GM19023 (cell line): ENCODE measurements at regions not wholly inside any gene's neighbourhood (a gene's known extent, or its start where the extent isn't known, plus 50 kb on each side); places are given as distances from the start of the nearest gene placed in this dataset.

Source experiments
- ATAC-seq: cut with Tn5 transposase; IDR thresholded peaks from one replicate; pipeline ENCODE4 v1.9.1; 2021; ENCODE audit warnings: mild to moderate bottlenecking, moderate library complexity; ENCODE audit not compliant: unreplicated experiment

DNA sequence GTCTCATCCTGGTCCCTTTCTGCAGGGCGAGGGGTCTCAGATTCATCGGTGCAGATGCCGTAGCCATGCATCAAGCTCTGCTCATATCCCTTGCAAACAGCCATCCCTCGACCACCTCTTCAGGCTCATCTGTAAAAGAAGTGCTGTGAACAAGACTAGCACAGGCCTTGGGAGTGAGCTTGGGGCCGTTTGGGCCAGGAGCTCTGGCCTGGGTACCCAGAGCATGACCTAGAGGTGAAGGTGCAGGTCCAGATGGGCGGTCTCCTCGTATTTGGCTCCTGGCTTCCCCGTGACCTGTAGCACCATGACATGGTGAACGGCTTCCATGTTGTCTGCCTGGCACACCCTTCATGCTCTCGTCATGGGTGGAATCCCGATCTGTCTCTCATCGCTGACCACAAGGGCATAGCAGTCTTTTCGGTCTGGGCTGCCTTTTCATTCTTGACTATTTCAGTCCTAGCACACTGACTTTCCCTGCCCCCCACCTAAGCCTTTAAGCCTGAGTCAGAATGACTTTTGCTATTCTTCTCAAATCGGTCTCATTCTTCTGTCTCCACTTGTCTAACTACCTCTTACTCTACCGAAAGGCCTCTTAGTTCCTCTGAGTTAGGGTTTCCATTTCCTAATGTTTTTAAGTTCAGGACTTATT, 216.0 kb downstream of the FOXL1 start:
- no peak for ATAC-seq

DNA sequence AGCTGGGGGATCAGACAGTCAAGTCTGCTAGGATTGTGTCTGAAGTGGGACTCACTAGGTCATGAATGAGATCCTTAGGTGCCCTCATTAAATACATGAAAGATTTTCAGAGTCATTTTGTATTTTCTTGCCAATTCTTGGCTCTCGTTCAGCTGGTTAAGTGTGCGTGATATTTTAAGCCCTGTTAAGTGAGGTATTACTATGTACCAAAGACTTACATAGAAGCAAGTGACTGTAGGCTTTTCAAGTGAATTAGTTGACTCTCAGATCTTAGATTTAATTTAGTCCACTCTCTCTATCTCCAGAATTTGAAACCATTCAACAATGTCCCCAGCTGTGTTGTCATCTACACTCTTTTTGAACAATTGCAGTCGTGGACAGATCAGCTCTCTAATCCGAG, 219.4 kb downstream of the FOXL1 start:
- no peak for ATAC-seq

DNA sequence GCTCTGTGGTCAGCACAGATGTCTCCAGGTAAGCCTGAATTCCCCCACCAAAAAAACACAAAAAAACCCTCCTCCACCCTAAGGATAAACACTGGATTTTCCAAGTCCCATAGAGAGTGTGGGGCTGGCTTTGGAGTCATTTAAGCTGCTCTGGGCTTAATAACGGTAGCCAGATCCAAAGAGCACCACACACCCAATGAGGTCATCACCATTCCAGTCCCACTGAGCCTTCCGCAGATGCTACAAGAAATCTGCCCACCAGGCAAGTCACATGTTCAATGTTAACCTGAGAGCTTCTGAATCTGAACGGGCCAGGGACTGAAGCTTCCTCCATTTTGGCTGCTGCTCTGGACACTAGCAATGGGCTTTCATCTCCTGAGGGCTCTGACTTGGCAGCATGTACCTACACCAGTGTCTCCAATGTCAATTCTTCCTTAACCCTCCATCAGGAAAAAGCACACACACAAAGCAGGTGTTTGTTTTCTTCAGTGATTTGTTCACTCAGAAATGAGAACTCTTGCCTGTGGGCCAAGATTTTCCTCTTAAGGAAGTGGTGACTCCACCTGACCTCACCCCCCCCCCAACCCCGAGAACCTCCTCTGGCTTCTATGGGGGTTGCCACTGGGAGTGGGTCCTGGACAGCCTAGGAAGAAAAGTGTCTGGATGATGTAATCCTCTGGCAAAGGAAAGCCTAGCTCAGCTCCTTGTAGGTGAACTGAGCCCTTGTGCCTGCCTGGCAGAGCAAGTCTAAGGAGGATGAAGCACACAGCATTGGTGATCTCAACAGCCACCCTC, 220.1 kb downstream of the FOXL1 start:
- no peak for ATAC-seq

DNA sequence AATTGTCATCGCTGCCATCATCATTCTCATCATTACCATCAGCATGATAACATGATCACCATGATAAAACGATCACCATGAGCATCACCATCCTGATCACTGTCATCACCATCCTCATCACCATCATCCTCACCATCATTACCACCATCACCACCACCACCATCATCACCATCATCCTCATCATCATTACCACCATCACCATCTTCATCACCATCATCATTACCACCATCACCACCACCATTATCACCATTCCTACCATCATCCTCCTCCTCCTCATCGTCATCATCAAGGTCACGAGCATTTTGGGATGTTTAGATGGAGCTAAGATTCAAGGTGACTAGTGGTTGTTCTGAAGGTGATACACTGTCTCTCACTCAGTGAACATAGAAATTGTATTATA, 221.0 kb downstream of the FOXL1 start:
- ATAC-seq = no peak

DNA sequence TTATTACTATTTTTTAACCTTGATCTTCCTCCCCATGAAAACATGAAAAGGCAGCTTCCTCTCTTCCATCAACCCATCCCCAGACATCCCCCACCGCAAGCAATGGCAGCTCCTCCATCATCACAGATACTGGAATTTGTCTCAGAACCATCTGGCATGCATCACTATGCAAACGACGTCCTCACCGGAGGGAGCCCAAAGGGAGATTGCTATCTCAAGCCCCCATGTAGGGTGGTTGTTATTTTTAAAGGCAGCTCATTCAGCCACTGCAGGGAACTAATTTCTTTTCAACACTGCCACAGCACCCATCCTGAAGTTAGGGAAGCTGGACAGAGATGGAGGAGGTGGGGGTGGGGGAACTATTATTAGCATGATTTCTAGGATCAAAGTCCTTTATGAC, 222.5 kb downstream of the FOXL1 start:
- no peak for ATAC-seq

DNA sequence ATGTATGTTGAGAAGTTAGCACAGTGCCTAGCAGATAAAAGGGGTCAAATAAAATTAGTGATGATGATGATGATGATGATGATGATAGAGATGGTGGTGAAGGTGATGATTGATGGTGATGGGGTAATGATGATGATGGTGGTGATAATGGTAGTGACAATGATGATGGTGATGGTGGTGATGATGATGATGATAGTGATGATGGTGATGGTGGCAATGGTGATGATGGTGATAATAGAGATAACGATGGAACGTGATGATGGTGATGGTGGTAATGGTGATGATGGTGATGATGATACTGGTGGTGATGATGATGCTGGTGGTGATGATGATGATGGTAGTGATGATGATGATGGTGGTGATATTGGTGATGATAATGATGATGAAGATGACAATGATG, 223.7 kb downstream of the FOXL1 start:
- no peak for ATAC-seq

DNA sequence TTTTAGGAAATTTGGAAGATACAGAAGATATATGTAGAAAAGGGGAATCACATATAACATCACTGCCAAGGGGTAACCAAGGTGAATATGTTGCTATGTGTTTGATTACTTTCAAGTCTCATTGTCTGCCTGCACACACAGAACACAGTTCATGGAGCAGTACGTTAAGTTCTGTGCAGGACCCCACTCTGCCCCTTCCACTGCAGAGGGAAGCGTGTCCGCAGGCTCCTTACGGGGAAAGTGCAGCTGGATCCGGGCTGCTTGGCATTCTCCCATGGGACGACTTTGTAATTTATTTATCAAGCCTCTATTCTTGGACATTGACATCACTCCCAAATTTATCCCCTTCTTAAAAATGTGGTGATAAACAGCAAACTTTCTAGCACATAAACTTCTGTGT, 226.8 kb downstream of the FOXL1 start:
- ATAC-seq = no peak

DNA sequence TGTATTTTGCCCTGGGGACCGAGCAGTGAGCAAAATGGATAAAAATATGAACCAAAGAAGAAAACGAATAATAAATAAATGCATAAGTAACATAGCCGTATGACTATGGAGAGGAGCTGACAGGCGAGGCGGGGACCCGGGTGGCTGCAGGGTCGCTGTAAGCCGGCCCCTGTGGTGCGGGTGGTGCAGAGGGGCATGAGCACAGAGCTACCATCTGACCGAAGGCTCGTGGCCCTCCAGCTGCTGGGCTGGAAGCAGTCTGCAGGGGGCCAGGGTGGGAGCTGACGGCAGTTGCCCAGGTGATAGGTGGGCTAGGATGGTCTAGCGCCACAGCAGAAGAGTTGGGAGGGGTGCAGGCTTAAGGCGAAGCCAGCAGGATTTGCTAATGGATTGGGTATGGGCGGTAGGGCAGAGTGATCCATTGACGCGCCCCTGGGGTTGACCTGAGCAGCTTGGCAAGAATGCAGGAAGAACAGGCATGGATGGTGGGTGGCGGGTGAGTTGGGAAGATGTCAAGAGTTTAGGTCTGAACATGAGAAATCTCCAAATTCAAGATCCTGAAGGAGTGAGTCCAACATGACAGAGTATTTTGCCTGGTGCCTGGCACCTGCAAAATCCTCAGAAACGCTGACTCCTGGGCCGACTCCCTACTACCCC, 228.0 kb downstream of the FOXL1 start:
- ATAC-seq = no peak

DNA sequence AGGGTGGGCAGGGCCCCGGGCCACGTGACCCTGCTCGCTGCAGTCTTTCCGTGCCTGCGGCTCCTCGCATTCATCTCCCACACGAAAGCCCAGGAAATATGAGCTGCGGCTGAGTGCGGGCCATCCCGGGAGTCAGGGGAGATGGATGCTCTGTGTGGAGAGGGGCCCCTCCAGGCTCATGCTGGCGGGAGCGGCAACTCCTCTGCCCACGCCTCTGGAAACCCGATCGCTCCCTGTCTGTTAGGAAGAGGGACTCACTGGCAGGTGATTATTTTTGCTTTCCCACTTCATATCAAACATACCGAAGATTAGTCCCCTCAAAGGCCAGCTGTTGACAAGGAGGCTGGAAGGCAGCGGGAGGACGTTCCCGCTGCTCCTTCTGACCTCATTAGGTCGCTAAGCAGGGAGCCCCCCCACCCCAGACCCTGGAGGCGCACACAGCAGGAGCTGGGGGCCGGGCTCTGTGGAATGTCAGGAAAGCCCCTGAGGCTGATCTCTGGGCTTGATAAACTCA, 228.5 kb downstream of the FOXL1 start:
- no peak for ATAC-seq

DNA sequence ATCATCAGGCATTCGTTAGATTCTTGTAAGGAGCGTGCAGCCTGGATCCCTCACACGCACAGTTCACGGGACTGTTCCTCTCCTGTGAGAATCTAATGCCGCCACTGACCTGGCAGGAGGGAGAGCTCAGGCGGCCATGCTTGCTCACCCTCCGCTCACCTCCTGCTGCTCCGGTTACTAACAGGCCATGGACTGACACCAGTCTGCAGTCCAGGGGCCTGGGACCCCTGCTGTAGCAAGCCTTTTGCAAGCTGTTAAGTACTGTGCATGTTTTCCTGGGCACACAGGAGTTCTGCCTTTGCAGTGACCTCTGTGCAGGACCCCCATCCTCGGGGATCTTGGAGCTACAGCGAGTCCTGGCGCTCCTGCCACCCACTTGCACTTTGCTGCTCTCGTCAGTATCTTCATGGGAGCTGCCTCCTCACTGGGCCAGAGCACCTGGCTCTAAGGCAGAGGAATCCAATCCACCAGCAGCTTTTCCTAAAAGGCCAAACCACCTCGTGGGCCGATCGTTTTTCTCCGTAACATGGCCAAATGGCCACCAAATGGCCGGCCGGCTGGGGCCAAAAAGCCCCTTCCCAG, 230.6 kb downstream of the FOXL1 start:
- ATAC-seq = no peak

DNA sequence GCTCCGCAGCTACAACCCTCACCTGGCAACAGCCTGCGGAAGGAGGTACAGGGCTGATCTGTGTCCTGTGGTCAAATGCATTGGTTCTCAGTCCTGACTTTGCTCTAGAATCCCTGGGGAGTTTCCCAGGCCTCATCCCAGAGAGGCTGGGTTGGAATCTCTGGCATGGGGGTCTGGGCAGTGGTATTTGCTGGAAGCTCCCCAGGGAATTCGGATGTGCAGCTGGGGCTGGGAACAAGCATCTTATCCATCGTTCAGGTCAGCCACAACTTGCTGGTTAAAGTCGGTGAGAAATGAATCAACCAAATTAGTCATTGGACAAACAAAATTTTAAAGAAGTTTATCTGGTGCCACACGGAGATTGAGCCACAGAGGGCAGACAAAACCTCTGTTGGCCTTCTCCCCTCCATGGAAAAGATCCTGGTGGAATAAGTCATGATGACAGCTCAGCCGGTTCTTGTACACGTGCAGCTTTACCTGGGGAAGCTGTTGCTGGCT, 231.2 kb downstream of the FOXL1 start:
- no peak for ATAC-seq

DNA sequence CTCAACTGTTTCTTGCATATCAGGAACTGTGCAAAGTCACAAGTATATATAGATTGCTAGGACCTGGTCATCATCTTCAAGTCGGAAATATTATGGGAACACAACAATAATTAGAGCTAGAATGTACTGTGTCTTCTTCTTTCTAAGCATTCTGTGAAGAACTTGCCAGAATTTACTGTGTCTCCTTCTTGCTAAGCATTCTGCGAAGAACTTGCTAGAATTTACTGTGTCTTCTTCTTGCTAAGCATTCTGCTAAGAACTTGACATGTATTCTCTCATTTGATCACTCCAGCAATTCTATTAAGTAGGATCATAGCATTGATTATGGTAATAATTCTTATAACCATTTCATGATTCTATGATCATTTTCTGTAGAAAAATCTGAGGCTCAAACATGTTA, 231.7 kb downstream of the FOXL1 start:
- ATAC-seq = no peak

DNA sequence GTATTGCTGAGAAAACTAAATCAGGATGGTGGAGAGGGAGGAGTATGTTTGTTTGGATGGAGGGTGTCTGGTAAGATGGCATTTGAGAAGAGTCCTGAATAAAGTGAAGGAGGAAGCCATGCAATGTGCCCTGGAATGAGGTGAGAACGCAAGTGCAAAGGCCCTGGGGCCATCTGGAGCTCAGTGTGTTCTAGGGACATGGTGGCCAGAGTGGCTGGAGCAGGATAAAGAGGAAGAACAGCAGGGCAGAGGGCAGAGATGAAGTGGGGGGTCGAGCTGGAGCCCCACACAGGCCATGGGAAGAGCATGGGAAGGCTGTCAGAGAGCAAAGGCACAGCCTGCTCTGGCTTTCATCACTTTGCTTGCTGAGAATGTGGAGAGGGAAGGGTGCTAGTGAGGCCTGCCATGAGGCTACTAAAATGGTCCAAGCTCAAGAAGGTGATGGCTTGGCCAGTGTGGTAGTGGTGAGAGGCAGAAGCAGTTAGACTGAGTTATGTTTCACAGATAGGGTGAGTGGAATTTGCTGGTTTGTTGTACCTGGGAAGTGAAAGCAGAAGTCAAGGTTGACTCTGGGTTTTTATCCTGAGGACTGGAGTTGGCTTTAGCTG, 234.1 kb downstream of the FOXL1 start:
- no peak for ATAC-seq

DNA sequence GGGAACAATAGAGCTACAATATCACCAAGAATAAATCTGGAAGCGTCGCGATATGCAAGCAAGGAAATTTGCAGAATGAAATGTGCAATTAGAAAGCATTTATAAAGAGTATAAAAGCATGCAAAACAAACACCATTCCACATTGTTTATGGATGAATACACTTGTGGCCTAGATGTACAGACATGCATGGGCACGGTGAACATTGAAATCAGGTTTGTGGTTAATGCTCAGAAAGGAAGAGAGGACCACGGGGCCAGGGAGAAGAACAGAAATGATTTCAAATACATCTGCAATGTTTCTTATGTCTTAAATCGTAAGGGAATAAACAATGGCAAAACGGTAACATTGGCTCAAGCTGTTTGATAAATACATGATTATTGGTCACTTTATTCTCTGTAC, 235.9 kb downstream of the FOXL1 start:
- no peak for ATAC-seq

DNA sequence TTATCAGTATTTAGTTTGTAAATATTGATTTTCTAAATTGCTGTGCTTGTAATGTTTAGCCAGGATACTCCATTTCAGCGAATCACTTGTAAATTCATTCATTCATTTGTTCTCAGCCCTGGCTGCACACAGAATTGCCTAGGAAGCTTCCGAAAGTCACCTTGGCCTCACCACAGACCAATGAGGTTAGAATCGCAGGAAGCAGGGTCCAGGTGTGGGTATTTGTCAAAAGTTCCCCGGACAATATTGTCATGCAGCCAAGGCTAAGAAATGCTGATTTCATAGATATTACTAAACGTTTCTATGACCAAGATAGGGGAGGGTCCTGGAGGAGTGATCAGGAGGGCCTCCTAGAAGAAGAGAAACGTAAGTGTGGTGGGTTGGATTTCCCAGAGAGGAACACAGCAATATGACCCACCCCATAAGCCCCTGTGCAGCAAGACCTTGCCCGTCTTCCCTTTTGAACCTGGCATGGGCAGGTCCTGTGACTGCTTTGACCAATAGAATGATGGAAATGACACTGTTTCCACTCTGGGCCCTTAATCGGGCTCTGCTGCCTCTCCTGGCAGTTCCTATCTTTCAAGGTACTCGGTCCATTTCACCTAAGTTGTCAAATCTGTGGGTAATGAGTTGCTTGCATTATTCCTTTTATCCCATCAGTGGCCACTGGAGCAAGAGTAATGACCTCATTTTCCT, 238.7 kb downstream of the FOXL1 start:
- no peak for ATAC-seq

DNA sequence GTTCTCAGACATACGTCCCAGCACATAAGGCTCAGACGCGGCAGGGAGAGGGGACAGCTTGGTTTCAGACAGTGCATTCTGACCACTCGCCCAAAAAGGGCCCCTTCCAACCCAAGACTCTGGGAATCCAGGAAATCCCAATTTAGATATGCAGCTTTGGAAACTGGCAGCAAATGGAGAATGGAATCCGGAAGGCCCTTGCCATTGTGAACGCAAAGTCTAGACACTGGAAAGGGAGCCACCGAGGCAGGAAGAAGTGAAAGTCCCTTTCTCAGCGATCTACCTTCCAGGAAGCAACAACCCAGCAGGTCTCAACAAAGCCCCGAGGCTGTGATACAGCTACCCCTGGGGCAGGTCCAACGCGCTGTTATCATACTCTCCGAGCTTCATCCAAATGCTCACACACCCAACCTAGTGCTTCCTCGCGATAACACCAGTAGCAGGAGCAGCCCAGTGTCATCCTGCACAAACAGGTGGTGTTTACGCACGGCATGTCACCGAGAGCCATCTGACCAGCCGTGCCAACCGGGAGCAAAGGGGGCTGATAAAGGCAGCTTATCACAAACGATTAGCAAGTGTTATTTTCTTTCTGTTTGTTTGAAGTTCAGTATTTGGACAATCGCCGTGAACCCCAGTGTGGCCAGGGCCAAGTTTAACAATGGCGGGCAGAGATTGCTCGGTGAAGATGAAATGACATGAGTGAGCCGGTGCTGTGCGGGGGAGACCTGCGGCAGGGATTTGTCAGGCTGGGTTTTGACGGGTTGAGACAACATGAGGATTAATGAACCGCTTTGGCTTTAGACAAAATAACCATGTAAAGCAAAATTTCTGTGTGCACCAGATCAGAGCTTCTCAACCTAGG, 240.6 kb downstream of the FOXL1 start:
- ATAC-seq = no peak

DNA sequence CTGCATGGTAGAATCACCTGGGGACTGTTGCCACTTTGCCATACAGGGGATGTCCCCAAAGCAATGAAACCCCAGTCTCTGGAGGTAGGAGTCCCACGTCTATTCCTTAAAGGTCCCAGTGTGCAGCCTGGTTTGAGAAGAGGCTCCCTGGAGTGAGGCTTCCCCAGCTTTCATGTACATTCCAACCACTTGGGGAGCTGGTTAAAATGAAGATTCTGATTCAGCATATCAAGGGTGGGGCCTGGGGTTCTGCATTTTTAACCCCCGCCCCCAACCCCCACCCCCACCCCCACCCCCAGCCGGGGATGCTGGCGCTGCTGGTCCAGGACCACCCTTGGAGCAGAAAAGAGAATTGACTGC, 241.2 kb downstream of the FOXL1 start:
- no peak for ATAC-seq

DNA sequence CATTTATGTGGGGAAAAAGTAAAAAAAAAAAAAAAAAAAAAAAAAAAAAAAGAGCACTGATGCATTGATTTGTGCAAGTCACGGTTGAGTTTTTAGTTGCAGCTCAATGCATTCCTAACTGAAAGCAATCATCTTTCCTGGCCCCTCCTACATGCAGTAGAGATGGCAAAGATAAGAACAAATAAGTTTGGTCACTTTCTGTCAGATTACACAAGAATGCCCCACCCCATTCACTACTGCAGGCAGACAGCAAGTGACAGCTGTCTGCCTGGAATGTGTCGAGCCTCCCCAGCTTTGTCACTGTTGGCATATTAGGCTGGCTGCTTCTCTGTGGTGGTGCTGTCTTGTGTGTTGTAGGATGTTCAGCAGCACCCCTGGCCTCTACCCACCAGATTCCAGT, 243.5 kb downstream of the FOXL1 start:
- ATAC-seq = no peak

DNA sequence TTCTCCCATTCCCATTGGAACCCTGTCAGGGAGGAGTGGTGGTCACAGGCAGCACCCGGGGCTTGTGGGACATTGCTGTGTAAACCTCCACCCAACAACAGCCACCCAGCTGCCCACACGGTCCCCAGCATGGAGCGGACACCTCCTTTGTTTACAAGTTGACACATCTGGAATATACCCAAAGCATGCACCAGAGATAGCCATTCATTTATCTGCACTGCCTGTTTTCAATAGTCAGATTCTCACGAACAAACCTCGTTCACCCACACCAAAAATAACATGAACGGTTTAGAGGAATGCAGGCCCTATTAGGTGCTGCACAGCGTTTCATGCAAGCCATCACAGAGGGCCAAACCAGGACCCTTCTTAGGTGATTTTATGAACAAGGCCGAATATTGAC, 244.8 kb downstream of the FOXL1 start:
- ATAC-seq = no peak
